HG03457 (cell line): ENCODE measurements at regions not wholly inside any gene's neighbourhood (a gene's known extent, or its start where the extent isn't known, plus 50 kb on each side); places are given as distances from the start of the nearest gene placed in this dataset.

Experiments used
- ATAC-seq: cut with Tn5 transposase; IDR thresholded peaks from one replicate; pipeline ENCODE4 v1.9.1; 2021; ENCODE audit warnings: moderate number of reproducible peaks; ENCODE audit not compliant: unreplicated experiment

DNA sequence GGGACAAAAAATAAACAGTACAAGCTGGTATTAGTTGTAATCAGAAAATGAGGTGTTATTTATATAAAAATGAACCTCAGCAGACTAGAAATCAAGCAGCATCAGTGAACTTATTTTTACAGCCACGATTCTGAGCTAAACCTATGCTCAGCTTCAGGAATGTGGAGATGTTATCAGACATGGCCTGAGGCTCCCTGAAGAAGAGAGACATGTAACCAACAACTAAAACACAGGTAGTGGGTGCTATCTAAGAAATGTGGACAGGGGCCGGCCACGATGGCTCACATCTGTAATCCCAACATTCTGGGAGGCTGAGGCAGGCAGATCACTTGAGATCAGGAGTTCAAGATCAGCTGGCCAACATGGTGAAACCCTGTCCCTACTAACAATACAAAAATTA lies 534.3 kb downstream of the VRK1 start:
- no peak for ATAC-seq

DNA sequence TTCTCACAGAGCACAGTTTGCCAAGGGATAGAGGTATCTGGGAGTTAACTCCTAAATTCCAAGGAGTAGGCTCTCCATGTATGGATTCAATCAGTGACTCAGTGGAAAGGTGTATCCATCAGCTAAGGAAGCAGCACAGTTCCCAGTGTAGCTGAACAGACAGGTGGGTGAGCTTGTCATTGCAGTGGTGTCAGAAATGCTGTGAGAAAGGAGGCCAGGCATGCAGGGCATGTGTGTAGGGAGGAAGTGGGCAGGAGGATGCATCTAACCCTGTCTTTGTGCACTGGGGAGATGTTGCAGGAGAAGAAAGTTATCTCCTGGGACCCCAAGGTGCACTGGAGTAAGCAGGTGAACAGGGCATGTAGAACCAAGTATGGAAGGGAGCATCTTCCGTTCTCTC lies 539.0 kb downstream of the VRK1 start:
- no peak for ATAC-seq

DNA sequence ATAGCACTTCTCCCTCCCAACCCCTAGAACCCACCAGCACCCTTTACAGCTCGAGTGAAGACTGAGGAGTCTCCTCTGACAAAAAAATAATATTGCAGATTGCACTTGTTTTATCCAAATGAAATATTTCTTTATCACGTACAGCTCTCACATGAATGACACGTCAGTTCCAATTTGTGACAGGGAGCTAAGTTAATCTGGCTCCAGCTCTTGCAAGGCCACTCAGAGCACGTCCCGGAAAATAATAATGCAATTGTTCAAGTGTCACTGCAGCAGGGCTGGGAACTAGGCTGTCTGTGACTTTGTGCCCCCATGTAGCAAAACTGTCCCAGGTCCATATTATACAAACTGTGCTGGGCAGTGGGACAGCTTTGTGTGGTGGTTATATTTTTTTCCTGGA lies 539.6 kb downstream of the VRK1 start:
- no peak for ATAC-seq

DNA sequence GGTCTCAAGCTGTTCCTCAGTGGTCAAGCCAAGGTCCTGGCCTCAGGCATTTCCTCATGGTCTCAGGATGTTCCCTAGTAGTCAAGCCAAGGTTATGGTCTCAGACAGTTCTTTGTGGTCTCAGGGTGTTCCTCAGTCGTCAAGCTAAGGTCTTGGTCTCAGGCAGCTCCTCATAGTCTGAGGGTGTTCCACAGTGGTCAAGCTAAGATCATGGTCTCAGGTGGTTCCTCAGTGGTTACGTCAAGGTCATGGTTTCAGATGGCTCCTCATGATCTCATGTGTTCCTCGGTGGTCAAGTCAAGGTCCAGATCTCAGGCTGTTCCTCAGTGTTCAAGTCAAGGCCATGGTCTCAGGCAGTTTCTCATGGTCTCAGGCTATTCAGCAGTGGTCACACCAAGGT lies 540.1 kb downstream of the VRK1 start:
- no peak for ATAC-seq

DNA sequence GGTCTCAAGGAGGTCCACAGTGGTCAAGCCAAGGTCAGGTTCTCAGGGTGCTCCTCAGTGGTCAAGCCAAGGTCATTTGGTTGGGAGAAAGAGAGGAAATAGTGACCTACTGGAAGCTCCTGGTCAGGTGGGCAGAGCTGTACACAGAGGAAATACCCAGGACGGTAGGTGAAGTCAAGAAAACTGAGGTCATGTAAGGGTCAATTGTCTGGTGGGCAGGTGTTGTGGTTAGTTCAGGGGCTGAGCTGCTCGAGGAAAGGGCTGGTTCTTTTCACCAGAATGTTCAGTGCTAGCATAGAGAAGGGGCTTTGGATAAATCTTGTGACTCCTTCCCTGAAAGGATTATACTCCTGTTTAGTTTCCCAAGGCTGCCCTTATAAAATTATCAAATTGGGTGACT lies 540.5 kb downstream of the VRK1 start:
- no peak for ATAC-seq

GRCh38 chr14:97344666-97345065 lies 547.5 kb downstream of the VRK1 start:
- no peak for ATAC-seq

DNA sequence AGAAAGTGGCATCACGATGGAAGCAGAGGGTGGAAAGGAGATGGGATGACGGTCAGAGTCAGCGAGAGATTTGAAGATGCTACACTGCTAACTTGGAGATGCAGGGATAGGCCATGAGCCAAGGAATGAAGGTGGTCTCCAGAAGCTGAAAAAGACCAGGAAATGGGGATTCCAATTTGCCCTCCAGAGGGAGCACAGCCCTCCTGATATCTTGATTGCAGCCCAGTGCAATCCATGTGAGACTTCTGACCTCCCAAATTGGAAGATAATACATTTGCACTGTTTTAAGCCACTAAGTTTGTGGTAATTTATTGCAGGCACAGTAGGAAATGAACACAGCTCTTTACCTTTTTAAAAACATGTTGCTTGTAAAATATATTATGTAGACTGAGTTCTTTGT lies 549.5 kb downstream of the VRK1 start:
- no peak for ATAC-seq

DNA sequence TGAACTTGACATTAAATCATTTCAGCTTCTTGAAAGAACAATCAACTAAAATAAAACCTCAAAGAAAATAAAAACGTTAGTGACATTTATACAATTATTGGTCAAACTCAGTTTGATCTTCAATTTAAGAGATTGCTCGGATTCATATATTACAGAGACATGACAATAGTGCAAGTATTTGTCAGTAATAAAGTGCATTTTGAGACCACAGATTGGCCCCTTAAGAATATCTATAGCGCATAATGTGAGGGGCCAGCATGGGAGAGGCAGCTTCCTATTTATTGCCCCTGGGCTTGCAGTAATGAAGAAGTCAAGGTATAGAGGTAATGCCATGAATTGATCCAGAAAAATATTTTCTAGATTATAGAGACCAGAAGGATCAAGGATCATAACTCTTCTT lies 552.3 kb downstream of the VRK1 start:
- no peak for ATAC-seq

- ATAC-seq = no peak
Measured at GRCh38 chr14:97349946-97350345, 552.8 kb downstream of the VRK1 start.

- ATAC-seq = no peak
Measured at GRCh38 chr14:97350415-97350814, 553.2 kb downstream of the VRK1 start.

- no peak for ATAC-seq
Measured at GRCh38 chr14:97350894-97351731, 553.9 kb downstream of the VRK1 start.

DNA sequence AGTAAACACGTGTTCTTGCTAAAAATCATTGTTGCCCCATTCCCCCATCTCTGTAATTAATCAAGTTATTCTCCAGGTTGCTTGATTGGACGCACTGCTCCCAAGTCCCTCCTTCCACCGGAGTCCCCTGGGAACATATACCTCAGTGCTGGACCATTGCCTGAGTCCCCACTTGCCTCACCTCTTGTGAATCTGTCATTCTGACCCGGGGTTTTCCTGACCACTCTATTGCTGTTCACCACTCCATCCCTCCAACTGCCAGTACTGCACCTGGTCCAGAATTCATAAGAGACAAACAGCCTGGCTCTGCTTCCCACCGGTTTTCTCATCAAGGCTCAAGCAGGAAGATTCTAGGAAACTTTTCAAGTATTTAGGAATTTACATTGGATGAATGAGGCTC lies 555.9 kb downstream of the VRK1 start:
- ATAC-seq = no peak

GRCh38 chr14:97354119-97354722 lies 557.0 kb downstream of the VRK1 start:
- ATAC-seq = no peak

GRCh38 chr14:97359341-97359740 lies 562.2 kb downstream of the VRK1 start:
- no peak for ATAC-seq

GRCh38 chr14:97361181-97361580 lies 564.0 kb downstream of the VRK1 start:
- no peak for ATAC-seq

DNA sequence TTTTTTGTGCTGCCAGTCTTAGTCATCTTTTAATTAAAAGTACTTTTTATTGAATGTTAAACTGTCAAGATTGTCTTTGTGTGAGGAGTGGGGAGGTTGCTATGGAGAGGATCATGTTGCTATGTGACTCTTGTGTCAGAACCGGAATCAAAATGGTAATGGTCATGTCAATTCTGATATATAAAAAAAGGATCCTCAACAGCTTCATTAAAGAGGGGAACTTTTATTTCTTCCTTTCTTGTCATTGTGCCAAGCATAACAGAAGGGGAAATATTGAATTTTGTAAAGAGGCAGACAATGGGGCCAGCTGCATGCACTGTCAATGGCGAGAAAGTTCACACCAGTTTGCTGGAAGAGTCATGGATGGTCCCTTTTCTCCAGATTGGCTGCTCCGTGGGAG lies 564.8 kb downstream of the VRK1 start:
- no peak for ATAC-seq

DNA sequence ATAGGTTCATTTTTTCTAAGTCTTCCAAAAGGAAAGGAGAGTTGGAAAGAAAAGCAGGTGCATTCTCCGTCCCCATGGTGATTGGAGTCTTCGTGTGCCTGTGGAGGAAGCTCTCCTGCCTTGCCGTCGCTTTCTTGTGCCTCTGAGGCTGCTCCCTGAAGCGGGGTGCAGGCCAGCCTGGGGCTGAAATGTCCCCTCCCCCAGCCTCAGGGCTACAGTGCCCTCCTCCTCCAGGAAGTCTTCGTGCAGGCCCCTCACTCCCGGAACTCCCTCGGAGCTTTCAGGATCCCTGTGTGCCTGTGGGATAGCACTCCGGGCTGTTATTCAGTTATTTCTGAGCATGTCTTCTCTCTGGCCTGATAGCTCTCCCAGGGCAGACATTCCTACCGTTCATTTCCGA lies 569.2 kb downstream of the VRK1 start:
- ATAC-seq = no peak

GRCh38 chr14:97367278-97367677 lies 570.1 kb downstream of the VRK1 start:
- ATAC-seq = no peak

GRCh38 chr14:97368049-97368448 lies 570.9 kb downstream of the VRK1 start:
- ATAC-seq = no peak

DNA sequence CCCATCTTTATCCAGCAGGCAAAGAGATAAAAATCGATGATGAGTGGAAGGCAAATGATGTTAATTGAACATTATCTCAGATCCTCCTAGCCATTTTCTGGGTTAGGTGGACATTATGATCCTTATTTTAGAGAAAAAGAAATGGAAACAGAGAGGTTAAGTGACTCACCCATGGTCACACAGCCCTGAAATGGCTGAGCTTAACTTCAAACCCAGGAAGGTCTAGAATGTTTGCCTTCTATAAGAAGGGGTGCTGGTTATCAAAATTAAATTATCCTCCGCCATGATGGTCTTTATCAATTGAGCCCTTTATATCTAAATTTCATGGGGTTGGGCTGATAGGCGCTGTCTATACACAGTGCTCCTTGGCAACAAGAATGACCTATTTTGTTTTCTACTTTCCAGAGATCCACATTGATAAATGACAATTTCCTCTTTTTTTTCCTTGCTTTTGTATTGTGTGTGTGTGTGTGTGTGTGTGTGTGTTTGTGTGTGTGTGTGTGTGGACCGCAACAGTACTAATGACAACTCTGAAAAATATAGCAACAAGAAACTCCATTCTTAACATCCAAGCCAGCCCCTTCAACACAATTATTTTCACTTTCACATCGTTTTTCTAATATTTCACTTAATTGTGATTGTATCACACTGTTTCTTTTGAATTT lies 571.9 kb downstream of the VRK1 start:
- ATAC-seq = no peak

DNA sequence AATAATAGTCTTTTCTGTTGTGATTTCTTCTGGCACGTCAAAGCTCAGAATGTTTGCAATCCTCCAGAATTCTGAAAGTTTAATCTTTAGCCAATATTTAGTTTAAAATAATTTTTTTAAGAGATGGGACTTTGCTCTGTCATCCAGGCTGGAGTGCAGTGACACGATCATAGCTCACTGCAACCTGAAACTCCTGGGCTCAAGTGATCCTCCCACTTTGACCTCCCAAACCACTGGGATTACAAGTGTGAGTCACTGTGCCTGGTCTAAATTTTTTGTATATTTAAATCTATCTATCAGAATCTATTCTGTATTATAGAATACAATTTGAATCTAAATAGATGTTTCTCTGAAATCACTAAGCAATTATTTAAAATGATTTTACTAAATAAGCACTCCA lies 572.7 kb downstream of the VRK1 start:
- no peak for ATAC-seq

DNA sequence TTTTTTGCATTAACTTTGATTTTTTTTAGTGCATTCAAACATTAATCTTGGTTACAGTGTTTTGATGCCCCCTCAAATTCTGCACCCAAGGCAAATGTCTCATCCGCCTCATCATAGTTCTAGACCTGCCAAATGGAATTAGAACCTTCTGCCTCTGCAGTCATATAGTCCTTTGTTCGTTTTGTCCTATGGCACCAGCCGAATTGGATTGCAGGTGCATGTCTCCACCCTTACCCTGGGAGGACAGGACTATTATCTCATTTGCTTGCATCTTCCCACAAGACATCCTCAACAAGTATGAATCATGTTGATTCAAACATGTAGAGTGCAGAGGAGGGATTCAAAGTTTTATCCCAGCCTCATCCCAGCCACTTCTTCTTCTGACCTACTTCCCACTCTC lies 579.1 kb downstream of the VRK1 start:
- no peak for ATAC-seq
